DMS114 treated with DMSO at 0.1 percent for 48 hours (cell line): ENCODE measurements at regions not wholly inside any gene's neighbourhood (a gene's known extent, or its start where the extent isn't known, plus 50 kb on each side); places are given as distances from the start of the nearest gene placed in this dataset.

Experiments
- DNase-seq: peaks from one replicate; lab custom pipeline; 2025; ENCODE audit not compliant: unreplicated experiment; lab: John Stamatoyannopoulos, UW

DNA sequence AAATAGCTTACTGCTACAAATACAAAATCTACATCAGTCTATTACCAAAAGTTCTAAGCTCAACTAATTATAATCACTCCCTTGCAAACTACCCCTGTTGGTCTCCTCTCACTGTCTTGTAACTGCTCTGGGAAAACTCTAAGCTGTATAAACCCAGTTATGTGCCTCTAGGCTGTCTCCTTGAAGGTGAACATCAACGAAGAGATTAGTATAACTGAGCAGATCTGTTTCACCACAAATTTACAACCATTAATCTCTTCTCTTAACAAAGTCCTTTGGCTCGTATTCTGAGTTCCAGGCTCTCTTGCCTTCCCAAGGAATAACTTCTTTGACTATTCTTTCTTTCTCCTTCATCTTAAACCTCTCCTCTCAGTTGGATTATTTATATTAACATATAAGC lies 84.4 kb upstream of the PRMT6 start:
- DNase-seq = no peak

DNA sequence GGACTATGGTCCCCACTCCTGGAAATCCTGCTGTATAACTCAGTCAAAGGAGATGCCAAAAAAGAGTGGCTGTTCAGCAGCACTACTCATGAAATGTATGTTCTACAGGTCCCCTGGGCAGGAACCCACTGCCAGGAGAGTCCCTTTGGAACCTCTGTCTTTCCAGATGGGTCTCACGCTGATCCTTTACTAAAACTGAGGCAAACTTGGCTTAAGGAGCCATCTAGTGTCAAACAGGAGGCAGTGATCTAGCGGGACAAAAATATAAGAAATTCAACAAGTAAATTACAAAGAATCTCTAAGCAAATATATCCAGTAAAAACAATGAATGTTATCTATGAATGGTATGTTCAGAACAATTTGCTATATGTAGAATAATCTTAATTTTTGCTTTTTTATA lies 80.5 kb upstream of the PRMT6 start:
- no peak for DNase-seq

DNA sequence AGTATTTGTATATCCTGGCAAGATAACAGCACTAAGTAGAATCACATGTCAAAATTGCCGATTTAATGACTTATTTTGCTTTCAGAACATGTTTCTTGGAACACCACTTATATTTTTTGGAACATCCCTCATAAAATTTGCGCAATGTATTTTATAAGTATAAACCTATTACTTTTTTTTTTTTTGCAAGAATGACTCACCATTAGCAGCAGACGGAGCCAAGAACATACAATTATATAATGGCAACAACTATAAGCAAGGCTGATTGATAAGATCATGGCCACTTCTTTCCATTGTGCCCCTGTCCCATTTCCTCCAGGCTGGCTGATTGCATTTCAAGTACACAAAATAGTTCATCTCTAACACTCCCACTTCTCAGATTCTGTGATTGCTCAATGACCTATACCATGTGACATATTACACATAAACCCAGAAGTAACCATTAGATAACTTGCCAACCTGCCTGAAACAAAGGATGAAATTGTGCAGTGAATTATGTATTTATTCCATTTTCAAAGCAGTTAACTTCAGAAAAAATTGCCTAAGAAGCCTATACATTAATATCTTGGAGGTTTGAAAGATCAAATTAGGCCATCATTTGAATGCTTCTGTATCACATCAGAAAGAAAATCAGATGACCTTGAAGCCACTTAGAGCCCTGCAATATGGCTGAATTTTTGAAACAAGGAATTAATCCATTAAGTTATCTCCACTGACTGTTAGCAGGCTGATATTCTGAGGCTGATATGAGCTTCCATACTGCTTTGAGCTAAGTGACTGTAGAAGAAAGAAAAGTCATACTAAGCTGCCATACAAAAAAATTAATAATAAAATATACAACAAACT lies 77.8 kb upstream of the PRMT6 start:
- no peak for DNase-seq

DNA sequence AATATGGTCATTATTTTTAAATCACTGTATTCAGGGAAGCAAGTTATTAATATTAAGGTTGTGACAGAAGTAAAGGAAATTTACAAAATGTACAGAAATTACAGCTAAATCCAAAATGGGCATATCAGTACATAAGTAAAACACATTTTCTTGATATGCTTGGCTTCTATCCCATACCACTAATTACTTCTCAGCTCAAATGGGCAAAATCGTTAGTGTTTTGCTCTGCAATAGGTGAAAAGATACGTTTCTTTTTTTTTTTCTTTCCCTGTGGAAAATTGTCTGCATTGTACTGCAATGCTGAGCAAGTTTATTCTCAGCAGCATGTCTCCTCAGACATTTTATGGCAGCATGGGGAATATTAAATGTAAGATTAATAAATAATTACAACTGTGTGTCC lies 77.1 kb upstream of the PRMT6 start:
- no peak for DNase-seq

DNA sequence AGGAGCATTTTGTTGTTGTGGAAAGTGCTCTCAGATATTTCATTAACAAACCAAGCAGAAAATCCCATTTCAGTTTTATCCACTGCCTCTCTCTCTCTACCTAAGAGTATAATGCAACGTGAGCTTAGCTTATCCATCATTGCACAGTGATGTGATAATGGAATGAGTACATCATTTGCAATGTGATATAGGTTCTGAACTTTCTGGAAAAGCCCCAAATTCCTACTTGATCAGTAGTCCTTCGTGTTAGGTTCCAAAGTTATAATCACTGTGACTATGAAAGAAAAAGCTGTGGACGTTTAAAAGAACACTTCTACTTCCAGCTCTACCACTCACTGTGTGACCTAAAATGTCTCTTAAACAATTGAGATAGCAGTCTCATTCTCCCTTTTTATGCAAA lies 76.4 kb upstream of the PRMT6 start:
- no peak for DNase-seq

DNA sequence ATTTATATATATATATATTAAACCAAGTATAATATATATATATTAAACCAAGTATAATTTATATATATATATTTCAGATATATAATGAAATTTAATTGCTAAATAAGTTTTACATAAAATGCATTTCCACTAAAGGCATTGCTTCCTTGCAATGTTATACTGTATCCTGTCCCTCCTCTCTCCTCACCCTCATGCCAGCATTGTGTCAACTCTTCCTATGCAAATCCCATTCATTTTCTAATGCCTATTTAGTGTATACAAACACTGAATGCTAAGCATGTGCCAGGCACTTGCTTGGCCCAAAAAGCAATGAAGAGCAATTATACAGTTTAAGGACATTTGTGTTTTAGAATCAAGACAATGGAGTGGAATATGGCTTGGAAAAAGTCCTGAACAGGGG lies 71.7 kb upstream of the PRMT6 start:
- DNase-seq = no peak

DNA sequence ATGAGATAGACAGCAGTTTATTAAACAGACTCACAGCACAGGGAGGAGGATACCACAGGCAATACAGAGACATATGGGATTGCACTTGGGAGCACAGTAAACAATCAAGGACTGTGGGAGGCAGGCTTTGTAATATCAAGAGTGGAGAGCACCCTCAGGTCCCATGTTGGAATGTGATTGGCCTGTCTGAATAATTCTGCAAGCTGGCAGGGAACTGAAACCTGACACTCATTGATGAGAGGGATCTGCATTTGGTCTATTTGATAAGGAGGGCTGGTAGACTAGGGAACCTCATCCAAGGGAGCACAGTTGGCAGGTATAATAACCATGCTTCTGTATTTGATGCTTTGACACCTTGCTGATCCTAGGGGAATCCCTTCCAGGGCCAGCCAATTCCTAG lies 69.9 kb upstream of the PRMT6 start:
- no peak for DNase-seq

DNA sequence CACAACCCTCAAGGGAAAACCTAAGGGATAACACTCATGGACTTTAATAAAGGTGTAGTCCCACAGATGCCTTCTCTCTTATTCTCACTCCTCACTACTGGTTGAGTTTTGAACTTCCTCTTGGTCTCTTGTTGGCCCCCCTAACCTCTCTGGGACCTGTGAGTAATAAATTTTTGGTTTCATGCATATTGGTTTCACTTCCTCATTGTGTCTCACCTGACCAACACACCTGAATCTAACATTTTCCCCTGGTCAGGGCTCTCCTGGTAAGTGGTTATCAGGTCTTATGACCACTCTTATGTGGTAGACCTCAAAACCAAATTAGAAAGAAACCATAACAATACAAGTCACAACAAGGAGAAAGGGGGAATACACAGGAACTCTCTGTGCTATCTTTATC lies 60.5 kb upstream of the PRMT6 start:
- DNase-seq = no peak

DNA sequence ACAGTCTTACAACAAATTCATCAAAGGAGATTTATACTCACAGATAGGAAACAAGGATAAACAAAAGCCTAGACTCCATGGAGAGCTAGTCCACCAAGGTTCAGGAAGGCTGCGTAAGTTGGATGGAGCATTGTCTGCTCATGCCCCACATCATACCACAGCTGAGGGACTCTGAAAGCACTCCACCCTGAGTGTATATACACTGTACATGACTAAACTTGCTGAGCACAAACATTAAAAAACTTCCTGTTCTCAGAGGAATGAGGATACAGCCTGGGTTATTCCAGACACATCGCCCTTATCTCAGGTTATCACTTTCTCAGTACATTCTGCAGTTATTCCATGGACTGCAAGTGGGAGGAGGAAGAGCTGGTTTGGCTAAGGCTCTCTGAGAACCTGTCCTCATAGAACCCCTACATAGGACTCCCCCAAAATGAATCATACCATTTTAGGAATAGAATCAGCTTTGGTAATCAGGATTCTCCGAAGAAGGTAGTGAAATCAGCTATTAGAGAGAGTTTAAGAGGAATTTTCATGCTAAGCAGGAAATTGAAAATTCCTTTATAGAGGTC lies 58.0 kb upstream of the PRMT6 start:
- DNase-seq = no peak

DNA sequence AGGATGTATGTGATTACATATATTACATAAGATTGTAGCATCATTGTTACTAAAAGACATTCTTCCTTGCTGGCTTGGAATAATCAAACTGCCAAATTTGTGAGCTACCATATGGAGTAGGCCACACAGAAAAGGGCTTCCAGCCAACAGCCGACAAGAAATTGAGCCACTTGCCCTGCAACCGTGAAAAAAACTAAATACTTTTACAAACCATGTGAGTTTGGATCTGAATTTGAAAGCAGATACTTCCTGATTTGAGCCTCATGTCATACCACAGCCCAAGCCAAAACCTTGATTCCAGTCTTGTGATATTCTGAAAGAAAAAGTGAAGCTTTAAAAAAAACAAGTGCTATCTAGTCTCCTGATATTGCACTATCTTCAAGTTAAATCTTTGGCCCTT lies 55.6 kb upstream of the PRMT6 start:
- DNase-seq = no peak

DNA sequence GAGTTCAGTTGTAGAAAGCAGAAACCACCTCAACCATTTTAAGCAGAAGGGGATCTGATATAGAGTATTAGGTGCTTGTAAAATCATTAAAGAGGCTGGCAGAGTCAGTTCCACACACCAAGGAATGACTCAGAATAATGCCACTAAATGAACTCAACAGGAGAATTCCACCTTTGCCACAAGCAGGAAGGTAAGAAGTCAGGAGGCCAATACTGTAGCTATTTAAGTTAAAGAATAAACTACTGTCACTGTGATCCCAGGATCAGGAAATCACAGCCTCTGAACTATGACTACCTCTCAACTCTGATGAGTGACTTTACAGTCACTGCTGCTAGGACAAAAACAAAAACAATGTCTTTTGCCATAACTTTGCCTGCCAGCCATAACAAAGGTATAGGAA lies 52.5 kb upstream of the PRMT6 start:
- DNase-seq = no peak

DNA sequence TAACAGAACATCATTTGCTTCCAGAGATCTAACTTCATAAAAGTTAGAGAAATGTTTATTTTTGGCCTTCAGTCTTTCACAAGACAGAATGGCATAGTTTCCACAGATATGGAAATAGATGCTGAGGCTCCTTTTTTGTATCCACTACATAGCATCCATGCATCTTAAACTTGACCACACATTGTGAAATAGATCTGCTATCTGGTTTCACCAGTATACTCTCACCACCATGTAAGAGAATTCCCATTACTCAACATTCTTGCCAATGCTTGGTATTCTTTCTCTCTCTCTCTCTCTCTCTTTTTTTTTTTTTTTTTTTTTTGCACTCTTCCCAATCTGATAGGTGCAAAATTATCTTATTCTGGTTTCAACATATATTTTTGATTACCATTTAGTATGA lies 52.1 kb upstream of the PRMT6 start:
- DNase-seq = no peak
